SK-N-MC (cell line): ENCODE measurements at regions not wholly inside any gene's neighbourhood (a gene's known extent, or its start where the extent isn't known, plus 50 kb on each side); places are given as distances from the start of the nearest gene placed in this dataset.

Source experiments
- DNase-seq: peaks from one replicate; pipeline ENCODE4 v3.0.0-alpha.2; 2011; ENCODE audit warnings: low read depth, low spot score
- H3K27ac ChIP-seq: fragments of 200-600 bp; sonication (generic); 2 replicates; pipeline ENCODE4 v1.5.1; 2016; ENCODE audit warnings: mixed run types
- H3K36me3 ChIP-seq: fragments of 200-600 bp; sonication (generic); 2 replicates; pipeline ENCODE4 v1.6.1; 2017; ENCODE audit warnings: antibody characterized with exemption, low read length, mixed read lengths; ENCODE audit not compliant: insufficient read depth
- H3K4me3 ChIP-seq: fragments of 200-600 bp; sonication (generic); 2 replicates; pipeline ENCODE4 v1.5.1; 2016
- H3K9ac ChIP-seq: fragments of 200-600 bp; sonication (generic); 2 replicates; pipeline ENCODE4 v1.8.0; 2017; ENCODE audit warnings: mixed run types, mixed read lengths; ENCODE audit not compliant: insufficient read length
- H3K9me3 ChIP-seq: fragments of 200-600 bp; sonication (generic); 2 replicates; pipeline ENCODE4 v1.6.1; 2017; ENCODE audit warnings: low read depth, mild to moderate bottlenecking, antibody characterized with exemption, low read length, moderate library complexity, mixed read lengths
- EZH2 ChIP-seq: fragments of 200-600 bp; sonication (generic); IDR thresholded peaks from one replicate; pipeline ENCODE4 v1.6.1; 2017; ENCODE audit warnings: antibody characterized with exemption
- FOXP2 ChIP-seq: optimal IDR thresholded peaks from 2 replicates; pipeline ENCODE3; 2011; ENCODE audit warnings: mild to moderate bottlenecking, moderate library complexity; ENCODE audit not compliant: insufficient read depth; ENCODE audit errors: extremely low read length, control extremely low read depth
- POLR2AphosphoS5 ChIP-seq: IDR thresholded peaks from 2 replicates; pipeline ENCODE4 v1.6.1; 2012; ENCODE audit warnings: mild to moderate bottlenecking, low read depth, low read length, borderline replicate concordance

- H3K9me3 ChIP-seq = no peaks in the 10 kb centered on the region
- TF ChIP-seq EZH2 = no peak
These were observed 438.5 kb downstream of the MATN1 start for GRCh38 chr1:30284728-30285475.

GRCh38 chr1:30284226-30284625, 439.2 kb downstream of the MATN1 start:
- Histone ChIP-seq H3K4me3 (no peak overlapping the region), H3K36me3 (no peaks in the 10 kb centered on the region), H3K27ac (no peak overlapping the region), H3K9me3 (no peaks in the 10 kb centered on the region), H3K9ac (no peak overlapping the region)
- no peak for DNase-seq
- TF ChIP-seq FOXP2 = no peak

More at GRCh38 chr1:30284728-30285475, 438.5 kb downstream of the MATN1 start:
- H3K36me3 ChIP-seq = no peaks in the 10 kb centered on the region
- H3K9ac ChIP-seq = no peak overlapping the region
- H3K27ac ChIP-seq = no peak overlapping the region
- H3K4me3 ChIP-seq = no peak overlapping the region
- DNase-seq = no peak

DNA sequence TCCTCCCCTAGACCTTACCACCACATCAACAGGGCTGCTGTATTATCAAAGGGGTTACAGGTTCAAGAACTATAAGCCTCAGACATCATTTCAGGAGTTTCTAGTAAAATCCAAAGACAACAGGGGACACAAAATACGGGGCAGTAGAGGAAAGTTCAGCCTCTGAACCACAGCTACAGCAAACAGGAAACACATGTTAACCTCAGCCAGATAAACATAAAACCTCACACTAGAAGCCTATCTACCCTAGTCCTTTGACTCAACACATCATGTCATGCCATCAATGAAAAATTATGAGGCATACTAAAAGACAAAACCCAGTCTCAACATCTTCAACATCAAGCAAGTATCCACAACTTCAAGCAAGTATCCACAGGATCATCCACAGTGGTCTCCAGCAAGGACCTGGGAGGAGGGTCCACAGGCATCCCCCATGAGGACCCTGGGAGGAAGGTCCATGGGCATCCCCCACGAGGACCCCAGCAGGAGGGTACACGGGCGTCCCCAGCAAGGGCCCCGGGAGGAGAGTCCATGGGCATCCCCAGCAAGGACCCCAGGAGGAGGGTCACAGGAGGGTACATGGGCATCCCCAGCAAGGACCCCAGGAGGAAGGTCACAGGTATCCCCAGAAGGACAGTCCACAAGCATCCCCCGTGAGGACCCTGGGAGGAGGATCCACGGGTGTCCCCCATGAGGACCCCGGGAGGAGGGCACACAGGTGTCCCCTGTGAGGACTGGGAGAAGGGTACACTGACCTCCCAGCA, 440.0 kb downstream of the MATN1 start:
- H3K9ac ChIP-seq = no peak overlapping the region

GRCh38 chr1:30280572-30280971, 442.8 kb downstream of the MATN1 start:
- TF ChIP-seq EZH2 (no peak), POLR2AphosphoS5 (no peak), FOXP2 (no peak)
- Histone ChIP-seq H3K4me3 (no peak overlapping the region), H3K36me3 (no peaks in the 10 kb centered on the region), H3K27ac (no peak overlapping the region), H3K9me3 (no peaks in the 10 kb centered on the region), H3K9ac (no peak overlapping the region)
- no peak for DNase-seq

More for the DNA sequence above, 440.0 kb downstream of the MATN1 start:
- Histone ChIP-seq H3K27ac (no peak overlapping the region), H3K9me3 (no peaks in the 10 kb centered on the region), H3K4me3 (no peak overlapping the region), H3K36me3 (no peaks in the 10 kb centered on the region)
- TF ChIP-seq EZH2 = no peak
- DNase-seq = no peak

DNA sequence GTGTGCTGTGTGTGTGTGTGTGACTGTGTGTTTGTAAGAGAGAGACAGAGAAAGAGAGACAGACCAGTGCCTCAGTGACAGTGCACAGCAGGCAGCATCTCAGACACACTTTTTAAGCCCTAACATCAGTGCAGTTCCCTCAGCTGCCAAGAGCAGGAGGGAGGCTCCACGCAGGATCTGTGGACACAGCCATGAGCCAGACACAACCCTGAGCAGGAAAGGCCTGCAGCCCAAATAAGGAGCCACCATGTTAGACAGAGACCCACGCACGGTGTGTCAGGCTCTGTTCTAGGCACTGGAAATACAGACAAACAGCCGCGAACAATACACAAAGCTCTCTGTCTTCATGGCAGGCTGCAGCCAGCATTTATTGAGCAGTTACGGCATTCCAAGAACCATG, 445.5 kb downstream of the MATN1 start:
- DNase-seq = no peak
- TF ChIP-seq POLR2AphosphoS5 (no peak), EZH2 (no peak), FOXP2 (no peak)
- Histone ChIP-seq H3K4me3 (no peak overlapping the region), H3K27ac (no peak overlapping the region), H3K9ac (no peak overlapping the region), H3K9me3 (no peaks in the 10 kb centered on the region), H3K36me3 (no peaks in the 10 kb centered on the region)

- Histone ChIP-seq H3K27ac (no peak overlapping the region), H3K36me3 (no peaks in the 10 kb centered on the region), H3K9me3 (no peaks in the 10 kb centered on the region), H3K9ac (no peak overlapping the region), H3K4me3 (no peak overlapping the region)
- no peak for TF ChIP-seq POLR2AphosphoS5
- no peak for DNase-seq
These were observed 446.0 kb downstream of the MATN1 start for GRCh38 chr1:30277415-30277814.

- Histone ChIP-seq H3K9me3 (no peaks in the 10 kb centered on the region), H3K27ac (no peak overlapping the region), H3K4me3 (no peak overlapping the region), H3K9ac (no peak overlapping the region), H3K36me3 (no peaks in the 10 kb centered on the region)
- DNase-seq = no peak
- no peak for TF ChIP-seq EZH2
- no peak for TF ChIP-seq FOXP2
- no peak for TF ChIP-seq POLR2AphosphoS5
These were observed 447.2 kb downstream of the MATN1 start for GRCh38 chr1:30275926-30276764.

DNA sequence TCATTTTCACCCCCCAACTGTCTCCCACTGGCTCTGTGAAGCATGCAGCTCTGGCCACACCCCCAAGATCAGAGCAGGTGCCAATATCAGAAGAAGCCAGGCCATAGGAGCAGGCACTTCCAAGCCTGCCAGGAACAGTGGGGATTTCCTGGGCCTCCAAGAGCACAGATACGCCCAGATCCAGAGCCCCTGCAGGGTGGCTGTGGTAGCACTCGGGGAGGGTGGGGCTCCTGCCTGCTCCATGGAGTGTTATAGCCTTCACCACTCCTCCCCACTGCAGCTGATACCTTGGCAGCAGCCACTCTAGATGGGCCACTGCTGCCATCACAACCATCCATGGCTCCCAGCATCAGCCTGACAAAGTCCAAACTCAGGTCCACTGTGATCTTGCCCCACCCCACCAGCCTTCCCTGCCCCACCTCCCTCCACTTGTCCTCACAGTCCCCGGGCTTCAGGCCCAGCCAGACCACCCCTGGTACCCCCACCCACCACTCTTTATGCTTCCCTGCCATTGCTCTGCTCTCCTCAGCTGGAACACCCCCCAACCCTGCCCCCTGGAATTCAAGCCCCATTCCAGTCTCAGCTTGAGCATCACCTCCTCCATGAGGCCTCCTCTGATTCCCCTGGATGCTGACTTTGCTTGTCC, 448.3 kb downstream of the MATN1 start:
- Histone ChIP-seq H3K4me3 (no peak overlapping the region), H3K36me3 (no peaks in the 10 kb centered on the region), H3K9me3 (no peaks in the 10 kb centered on the region), H3K9ac (no peak overlapping the region), H3K27ac (no peak overlapping the region)
- DNase-seq = no peak
- TF ChIP-seq POLR2AphosphoS5 (no peak), FOXP2 (no peak), EZH2 (no peak)
